Thyroid gland (tissue), 4 donors: ENCODE measurements at regions not wholly inside any gene's neighbourhood (a gene's known extent, or its start where the extent isn't known, plus 50 kb on each side); places are given as distances from the start of the nearest gene placed in this dataset.

Source experiments
- DNase-seq, 2 donors: peaks; one replicate each; pipeline ENCODE4 v3.0.0-alpha.2; 2019
- H3K27ac ChIP-seq, 3 donors: fragments of 200-600 bp; sonication (generic); 1 replicate in 2 of 3; 2 replicates in 1 of 3; pipeline ENCODE4 v1.5.1; 2016 to 2019; ENCODE audit warnings: mild to moderate bottlenecking in 1 of 3, moderate library complexity in 1 of 3
- H3K27me3 ChIP-seq: fragments of 200-600 bp; sonication (generic); one replicate; pipeline ENCODE4 v1.5.1; 2019
- H3K36me3 ChIP-seq, 2 donors: fragments of 200-600 bp; sonication (generic); one replicate each; pipeline ENCODE4 v1.5.1; 2016 to 2019
- H3K4me1 ChIP-seq, 2 donors: fragments of 200-600 bp; sonication (generic); one replicate each; pipeline ENCODE4 v1.5.1; 2017 to 2019
- H3K4me3 ChIP-seq, 3 donors: fragments of 200-600 bp; sonication (generic); replicated peaks in 1 of 3; 1 replicate in 2 of 3; 2 replicates in 1 of 3; pipeline ENCODE4 v1.5.1; 2016; ENCODE audit warnings: mild to moderate bottlenecking in 1 of 3
- H3K9me3 ChIP-seq: fragments of 200-600 bp; sonication (generic); one replicate; pipeline ENCODE4 v1.5.1; 2017
- POLR2A ChIP-seq, 2 donors: fragments of 450-650 bp; IDR thresholded peaks; one replicate each; pipeline ENCODE4 v1.6.1; 2017; ENCODE audit warnings: antibody characterized with exemption in 2 of 2, mild to moderate bottlenecking in 2 of 2, moderate library complexity in 1 of 2
- WGBS, 2 donors: methylation state at CpG; one replicate each; pipeline ENCODE4 v1.1.5; 2017; 5-methylcytosine and 5-hydroxymethylcytosine counted together
- intact Hi-C: fragments of 100-400 bp; cut with DNase I; formaldehyde crosslinking; loops from one replicate; pipeline ENCODE4 v1.15.1; 2023
- TF ChIP-seq, protein P1 (sequence below), 6 experiments: fragments of 200-600 bp in 3 of 6; fragments of 450-650 bp in 3 of 6; sonication (generic) in 3 of 6; IDR thresholded peaks; one replicate each; pipeline ENCODE4 v1.5.1; 2016 to 2019; ENCODE audit warnings: antibody characterized with exemption in 6 of 6, mild to moderate bottlenecking in 2 of 6, inconsistent platforms in 1 of 6, moderate library complexity in 1 of 6

DNA sequence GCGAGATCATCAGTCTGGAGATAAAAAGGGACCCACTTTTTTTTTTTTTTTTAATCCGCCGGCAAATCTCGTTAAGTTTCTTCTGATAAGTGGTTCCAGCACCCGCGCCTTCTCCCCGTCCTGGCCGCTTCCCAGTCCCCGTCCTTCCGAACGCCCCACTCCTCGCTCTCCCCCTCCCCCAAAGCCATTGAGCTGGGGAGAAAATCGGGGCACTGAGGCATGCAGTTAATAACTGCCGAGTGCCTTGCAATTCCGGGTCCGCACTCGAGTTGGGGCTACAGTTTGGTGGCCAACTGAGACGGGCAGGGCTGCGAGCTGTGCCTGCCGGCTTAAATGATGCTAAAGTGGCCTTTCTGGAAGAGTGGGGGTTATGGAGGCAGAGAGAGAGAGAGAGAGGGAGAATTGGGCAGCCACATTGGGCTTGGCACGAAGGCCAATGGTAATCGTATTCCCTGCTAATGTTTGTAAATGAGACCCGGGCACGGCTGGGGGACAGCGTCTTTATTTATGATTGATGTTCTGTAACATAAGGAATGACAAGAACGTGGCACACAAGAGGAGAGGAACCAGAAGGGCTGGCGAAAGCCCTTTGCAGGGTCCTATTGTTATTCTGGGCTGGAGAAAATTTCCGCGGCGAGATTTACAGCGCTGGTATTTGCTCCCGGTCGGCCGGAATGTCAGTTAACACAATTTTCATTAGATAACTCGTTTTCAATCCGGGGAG lies 115.4 kb upstream of the MYL2 start:
- DNase-seq: peak; percentile 49 to 75
- TF ChIP-seq, protein P1, sequence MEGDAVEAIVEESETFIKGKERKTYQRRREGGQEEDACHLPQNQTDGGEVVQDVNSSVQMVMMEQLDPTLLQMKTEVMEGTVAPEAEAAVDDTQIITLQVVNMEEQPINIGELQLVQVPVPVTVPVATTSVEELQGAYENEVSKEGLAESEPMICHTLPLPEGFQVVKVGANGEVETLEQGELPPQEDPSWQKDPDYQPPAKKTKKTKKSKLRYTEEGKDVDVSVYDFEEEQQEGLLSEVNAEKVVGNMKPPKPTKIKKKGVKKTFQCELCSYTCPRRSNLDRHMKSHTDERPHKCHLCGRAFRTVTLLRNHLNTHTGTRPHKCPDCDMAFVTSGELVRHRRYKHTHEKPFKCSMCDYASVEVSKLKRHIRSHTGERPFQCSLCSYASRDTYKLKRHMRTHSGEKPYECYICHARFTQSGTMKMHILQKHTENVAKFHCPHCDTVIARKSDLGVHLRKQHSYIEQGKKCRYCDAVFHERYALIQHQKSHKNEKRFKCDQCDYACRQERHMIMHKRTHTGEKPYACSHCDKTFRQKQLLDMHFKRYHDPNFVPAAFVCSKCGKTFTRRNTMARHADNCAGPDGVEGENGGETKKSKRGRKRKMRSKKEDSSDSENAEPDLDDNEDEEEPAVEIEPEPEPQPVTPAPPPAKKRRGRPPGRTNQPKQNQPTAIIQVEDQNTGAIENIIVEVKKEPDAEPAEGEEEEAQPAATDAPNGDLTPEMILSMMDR (IDR thresholded peaks at IDR 0.05): no peak
- peak in 1 of 2 donors; percentile 27 for TF ChIP-seq POLR2A (IDR thresholded peaks at IDR 0.05)
- Histone ChIP-seq H3K27ac (peak overlapping the region; percentile 24 to 73 (median 58)), H3K4me3 (peak overlapping the region in 1 of 3 donors; percentile 36), H3K27me3 (no peaks in the 10 kb centered on the region), H3K9me3 (no peaks in the 10 kb centered on the region), H3K36me3 (no peaks in the 10 kb centered on the region), H3K4me1 (peaks cover 20 to 27% of the 10 kb centered on the region in 2 donors)
- 2% methylated on average over 36 of the region's 36 CpGs for WGBS, 2 donors
- intact Hi-C loops: no loop called here

DNA sequence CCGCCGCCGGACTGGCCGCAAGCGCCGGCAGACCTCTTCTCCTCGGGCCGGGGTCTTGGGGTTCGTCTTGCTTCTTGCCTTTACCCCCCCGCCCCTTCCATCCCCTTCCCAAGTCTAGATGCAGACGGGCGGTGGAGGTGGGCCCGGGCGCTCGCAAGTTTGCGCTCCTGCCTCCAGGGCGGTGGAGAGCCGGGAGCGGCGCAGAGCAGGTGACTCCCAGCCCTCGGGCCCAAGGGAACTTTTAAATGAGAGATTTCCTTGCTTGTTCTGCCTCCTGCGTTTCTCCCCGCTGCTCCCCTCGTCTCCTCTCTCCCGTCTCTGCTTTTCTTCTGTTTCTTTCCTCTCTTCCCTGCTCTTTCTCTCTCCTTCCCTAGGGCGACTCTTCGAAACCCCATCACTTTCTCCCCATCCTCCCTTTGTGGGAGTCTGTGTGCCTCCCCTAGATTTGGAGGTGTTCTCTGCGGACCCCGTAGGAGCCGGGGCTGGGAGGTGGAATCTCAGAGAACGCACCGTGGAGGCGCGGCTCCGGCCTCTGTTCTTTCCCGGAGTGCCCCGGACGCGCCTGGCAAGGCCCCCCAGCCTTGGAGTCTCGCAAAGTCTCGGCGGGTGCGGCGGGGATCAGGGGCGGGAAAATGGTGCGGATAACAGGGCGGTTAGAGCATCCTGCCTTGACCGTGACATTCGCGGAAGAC lies 114.7 kb upstream of the MYL2 start:
- intact Hi-C loops: no loop called here
- WGBS, 2 donors: 1 to 2% methylated on average over 43 to 44 of the region's 50 CpGs
- H3K27ac ChIP-seq: peak overlapping the region; percentile 10 to 58 (median 17)
- peak; percentile 39 to 58 for DNase-seq
- H3K4me1 ChIP-seq: peaks cover 20 to 27% of the 10 kb centered on the region in 2 donors
- no peaks in the 10 kb centered on the region for H3K36me3 ChIP-seq
- no peaks in the 10 kb centered on the region for H3K27me3 ChIP-seq
- H3K4me3 ChIP-seq: no peak overlapping the region
- no peaks in the 10 kb centered on the region for H3K9me3 ChIP-seq
- TF ChIP-seq, protein P1 (IDR thresholded peaks at IDR 0.05): no peak
- TF ChIP-seq POLR2A (IDR thresholded peaks at IDR 0.05): no peak

DNA sequence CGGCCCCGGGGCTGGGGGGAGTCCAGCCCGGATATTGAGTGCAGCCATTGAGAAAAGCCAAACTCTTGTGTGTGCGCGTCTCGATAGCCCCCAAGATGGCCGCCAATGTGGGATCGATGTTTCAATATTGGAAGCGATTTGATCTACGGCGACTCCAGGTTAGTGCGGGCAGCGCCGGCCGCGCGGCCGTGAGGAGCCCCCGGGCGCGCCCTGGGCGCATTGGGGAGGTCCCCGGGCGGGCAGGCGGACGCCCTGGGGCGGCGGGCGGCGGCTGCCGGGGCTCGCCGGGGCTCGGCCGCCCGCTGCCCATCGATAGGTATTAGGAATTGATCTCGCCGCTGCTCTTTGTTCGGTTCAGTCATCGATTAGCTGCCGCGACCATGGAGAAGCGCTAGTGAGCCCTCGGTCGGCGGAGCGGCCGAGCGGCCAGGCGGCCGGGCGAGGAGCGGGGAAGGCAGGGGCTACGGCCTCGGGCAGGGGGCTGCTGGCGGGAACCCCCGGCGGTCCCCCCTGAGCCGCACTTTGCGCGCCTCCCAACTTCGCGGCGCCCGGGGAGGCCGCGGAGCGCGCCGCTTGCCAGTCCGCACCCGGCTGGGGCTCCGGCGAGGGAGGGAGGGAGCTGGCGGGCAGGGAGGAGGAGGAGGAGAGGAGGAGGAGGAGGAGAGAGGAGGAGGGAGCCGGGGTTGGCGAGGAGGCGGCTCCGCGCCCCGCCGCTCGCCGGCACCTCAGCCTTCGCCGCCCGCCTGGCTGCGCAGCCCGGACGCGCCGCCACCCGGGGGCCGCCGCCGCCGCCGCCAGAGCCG lies 113.9 kb upstream of the MYL2 start, which contains the start of gene CUX2:
CUX2 (plus strand) TSS at position 83 of the 803 bp plus-strand sequence.
- peaks cover 13 to 27% of the 10 kb centered on the region in 2 donors for H3K4me1 ChIP-seq
- no peaks in the 10 kb centered on the region for H3K27me3 ChIP-seq
- intact Hi-C loops: no loop called here
- DNase-seq: peak; percentile 51 to 69
- 1% methylated on average over 16 to 26 of the region's 100 CpGs for WGBS, 2 donors
- H3K36me3 ChIP-seq: no peaks in the 10 kb centered on the region
- TF ChIP-seq, protein P1 (IDR thresholded peaks at IDR 0.05): no peak
- TF ChIP-seq POLR2A (IDR thresholded peaks at IDR 0.05): peak in 1 of 2 donors; percentile 46
- peak within 1 kb of the TSS in 1 of 3 donors; percentile 47 for H3K4me3 ChIP-seq
- H3K9me3 ChIP-seq: no peaks in the 10 kb centered on the region
- H3K27ac ChIP-seq: peak within 1 kb of the TSS in 2 of 3 donors; percentile 17 to 58

GRCh38 chr12:111033281-111034082 lies 113.1 kb upstream of the MYL2 start:
- intact Hi-C loops: no loop called here
- no peaks in the 10 kb centered on the region for H3K27me3 ChIP-seq
- H3K4me3 ChIP-seq: no peak overlapping the region
- no peak overlapping the region for H3K27ac ChIP-seq
- no peak for DNase-seq
- H3K9me3 ChIP-seq: no peaks in the 10 kb centered on the region
- TF ChIP-seq POLR2A (IDR thresholded peaks at IDR 0.05): no peak
- TF ChIP-seq, protein P1 (IDR thresholded peaks at IDR 0.05): peak in 1 of 6 experiments; percentile 36
- no peaks in the 10 kb centered on the region for H3K36me3 ChIP-seq
- H3K4me1 ChIP-seq: peaks cover 12 to 27% of the 10 kb centered on the region in 2 donors
- WGBS, 2 donors: 1% methylated on average over 39 to 41 of the region's 93 CpGs
